ENCODE measurements at regions not wholly inside any gene's neighbourhood (a gene's known extent, or its start where the extent isn't known, plus 50 kb on each side); places are given as distances from the start of the nearest gene placed in this dataset.

DNA sequence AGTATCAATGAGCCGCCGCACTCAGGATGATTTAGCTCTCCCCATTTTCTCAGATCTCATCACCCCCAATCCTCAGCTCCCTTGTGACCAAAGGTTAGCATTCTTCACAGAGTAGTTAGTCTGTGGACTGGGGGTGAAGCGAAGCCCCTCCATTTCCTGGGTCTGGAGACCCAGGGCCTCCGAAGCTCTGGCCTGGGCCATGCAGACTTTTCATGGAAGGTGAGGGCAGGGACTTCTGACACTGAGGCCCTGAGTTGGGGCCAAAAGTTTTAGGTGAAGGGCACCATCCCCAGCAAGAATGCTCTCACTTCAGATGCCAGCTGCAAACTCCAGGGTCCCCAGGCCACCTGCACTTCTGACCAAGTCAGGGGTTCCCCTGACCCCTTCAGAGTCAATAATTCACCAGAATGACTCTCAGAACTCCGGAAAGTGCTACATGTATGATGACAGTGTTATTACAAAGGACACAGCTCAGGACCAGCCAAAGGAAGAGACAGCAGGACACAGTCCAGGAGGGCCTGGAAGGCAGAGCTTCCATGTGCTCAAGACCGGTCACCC is 65.7 kb upstream of the DUSP22 start:
- DNase-seq (ENCODE audit: low read depth) = no peak

- DNase-seq (ENCODE audit: low read depth) = no peak
Observed at GRCh38 chr6:227074-227782, 65.1 kb upstream of the DUSP22 start.

DNA sequence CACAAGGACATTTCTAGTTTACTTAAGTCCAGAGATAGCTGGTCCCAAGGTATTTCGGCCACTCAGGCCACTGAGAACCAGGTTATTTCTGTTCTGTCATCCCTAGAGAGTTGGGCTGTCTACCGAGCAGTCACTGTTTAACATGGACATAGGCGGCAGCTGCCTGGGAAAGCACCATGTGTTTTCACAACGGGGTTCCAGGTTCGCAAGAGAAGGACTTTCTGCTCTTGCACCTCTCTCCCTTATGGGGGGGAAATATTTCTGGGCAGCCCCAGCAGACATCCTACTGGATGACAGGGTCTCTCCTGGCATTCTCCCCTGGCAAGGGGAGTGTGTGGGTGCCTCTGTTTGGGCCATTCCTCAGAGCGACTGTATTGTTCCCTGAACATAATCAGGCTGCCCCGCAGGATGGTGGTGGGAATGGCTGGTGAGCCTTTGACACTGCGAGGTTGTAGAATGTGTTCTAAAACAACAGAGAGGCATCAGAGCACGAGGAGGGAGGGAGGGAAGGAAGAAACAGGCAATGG is 64.4 kb upstream of the DUSP22 start:
- no peak for DNase-seq (ENCODE audit: low read depth)

DNA sequence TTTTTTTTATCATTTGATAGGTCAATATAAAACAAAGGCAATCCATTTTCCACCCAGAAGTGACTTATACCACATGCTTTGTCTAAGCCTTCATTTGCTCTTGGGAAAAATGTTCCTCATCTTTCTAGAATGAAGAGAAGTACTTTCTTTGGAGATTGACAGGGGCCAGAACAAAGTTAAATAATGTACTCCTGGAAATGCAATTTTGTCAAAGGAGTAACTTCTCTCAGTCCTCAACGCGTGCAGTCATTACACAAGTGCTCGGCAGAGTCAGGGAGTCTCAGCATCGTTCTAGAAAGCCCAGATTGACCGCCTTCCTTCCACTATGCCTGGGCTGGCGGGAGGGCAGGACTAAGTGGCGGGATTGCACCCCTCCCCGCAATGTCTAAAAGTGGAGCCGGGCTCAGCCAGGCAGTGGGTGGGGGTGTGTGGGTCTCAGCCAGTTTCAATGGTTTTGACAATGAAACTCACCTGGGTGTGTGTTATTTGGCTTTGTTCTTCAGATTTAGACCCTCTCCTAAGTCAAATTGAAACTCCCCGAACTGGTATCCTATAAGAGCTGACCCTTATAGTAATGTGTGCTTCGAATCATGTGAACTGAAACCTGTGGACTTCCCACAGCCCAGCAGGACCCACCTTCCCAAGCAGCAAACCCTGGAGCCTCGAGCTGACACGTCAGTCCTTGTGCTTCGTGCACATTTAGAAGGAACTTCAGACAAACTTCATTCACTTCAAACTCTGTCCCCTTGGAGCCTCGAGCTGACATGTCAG is 63.2 kb upstream of the DUSP22 start:
- DNase-seq (ENCODE audit: low read depth) = no peak

DNA sequence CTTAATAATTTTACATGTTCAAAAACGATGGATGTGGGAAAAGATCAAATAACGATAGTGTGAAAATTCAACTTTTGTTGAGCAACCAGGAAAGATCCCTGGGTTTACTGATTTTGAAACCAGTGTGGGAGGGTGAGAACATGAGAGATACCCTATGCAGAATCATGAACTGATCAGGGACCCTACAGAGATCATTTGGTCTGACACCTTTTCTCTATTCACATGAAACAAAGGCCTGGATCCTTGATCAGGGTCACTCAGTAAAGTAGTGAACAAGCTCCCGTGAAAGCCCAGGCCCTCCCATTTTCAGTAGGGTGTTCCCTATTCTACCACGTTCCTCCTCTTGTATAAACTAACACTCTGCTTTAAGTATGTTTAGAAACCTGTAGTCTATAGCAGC is 60.5 kb upstream of the DUSP22 start:
- DNase-seq (ENCODE audit: low read depth) = no peak

- DNase-seq (ENCODE audit: low read depth) = no peak
Observed at GRCh38 chr6:232982-233640, 59.2 kb upstream of the DUSP22 start.

DNA sequence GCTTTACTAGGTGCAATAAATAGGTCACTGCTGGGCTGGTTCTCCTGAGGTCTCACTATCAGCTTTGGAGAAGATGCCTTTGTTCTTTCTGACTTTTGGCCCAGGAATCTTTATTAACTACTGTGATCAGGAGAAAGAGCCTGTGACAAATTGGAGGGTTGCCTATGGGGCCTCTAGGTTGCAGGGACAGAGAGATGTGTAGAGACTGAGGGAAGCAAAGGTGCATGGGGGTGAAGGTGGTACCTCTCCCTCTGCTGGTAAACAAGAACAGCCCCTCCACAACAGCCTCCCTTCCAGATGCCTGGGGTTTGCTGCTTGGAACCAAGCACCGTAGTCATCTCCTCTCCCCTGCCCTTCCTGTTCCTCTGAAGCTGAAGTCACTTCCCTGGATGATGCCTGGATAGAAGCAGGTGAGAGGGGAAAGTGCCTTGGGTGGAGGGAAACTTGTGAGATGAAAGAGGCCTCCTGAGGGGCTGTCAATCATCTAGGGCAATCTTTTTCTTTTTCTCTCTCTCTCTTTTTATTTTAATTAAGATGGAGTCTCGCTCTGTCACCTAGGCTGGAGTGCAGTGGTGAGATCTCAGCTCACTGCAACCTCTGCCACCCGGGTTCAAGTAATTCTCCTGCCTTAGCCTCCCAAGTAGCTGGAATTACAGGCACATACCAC is 57.4 kb upstream of the DUSP22 start:
- DNase-seq (ENCODE audit: low read depth) = no peak

- peak; percentile 9 for DNase-seq (ENCODE audit: low read depth)
Observed at GRCh38 chr6:235763-236360, 56.4 kb upstream of the DUSP22 start.

DNA sequence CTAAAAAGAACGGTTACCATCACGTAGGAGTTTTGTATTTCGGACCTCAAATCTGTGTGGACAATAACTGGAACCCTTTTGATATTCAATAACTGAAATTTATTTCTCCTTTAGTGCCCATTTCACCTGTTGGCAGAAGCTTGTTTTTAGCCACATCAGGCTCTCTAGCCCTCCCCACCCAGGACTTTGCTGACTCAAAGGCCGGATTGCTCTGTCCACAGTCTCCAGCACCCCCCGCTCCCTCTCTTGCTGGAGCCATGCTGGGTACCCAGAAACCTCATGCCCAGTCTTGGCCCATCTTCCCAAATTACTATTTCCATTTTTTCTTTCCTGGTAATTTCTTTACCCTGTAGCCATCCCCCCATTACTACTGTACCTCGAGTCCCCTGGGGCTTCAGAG is 55.8 kb upstream of the DUSP22 start:
- DNase-seq (ENCODE audit: low read depth) = no peak

DNA sequence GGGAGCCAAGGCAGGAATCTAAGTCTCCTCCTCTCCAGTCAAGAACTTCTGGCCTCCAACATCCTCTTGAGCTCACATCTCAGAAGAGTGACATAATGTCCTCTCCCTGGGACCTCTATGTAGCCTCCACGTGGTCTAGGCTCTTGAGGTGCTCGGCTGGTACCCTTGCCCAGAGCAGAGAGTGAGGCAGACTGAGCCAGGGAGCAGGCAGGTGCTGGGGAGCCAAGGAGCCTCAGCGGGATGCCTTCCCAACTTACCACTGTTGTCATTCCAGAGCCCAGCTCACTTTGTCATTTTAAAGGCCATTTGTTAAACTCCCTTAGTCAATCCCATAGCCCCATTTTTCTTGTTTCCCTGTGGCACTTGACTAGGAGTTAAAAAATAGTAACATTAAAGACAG is 52.1 kb upstream of the DUSP22 start:
- no peak for DNase-seq (ENCODE audit: low read depth)

DNA sequence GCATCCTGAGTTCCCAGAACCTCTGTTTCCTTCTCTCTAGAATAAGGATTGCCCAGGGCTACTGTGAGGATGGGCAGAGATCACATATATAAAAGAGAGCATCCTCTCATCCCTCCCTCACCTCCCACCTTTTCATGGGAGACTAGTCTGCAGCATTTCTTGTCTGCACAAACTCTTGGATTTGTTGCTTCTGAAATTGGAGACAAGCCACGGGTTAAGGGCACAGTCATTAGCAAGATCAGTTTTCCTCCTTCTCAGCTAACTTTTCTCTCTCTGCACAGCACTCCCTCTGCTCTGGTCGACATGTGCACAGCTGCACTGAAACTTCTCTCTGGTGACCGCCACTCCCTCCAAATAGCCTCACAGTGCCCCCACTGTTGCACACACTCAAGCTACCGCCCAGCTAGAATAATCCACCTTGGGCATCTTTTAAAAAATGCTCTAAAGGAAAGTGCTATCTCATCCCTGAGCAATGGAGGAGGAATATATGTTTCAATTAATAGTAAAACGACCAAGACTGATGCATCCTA is 50.9 kb upstream of the DUSP22 start:
- no peak for DNase-seq (ENCODE audit: low read depth)

Data from GM04504 (cell line).